A549 (cell line): ENCODE measurements at regions not wholly inside any gene's neighbourhood (a gene's known extent, or its start where the extent isn't known, plus 50 kb on each side); places are given as distances from the start of the nearest gene placed in this dataset.

Source experiments
- ATAC-seq, 2 experiments: fragments of 200-7000 bp in 1 of 2; fragments of >200 bp in 1 of 2; cut with Nextera tagmentation in 1 of 2; cut with Tn5 transposase in 1 of 2; 3 replicates each; pipeline versions ENCODE4 v1.8.0 to v1.9.1; 2018 to 2020; ENCODE audit warnings: mild to moderate bottlenecking in 1 of 2, moderate library complexity in 1 of 2
- CTCF ChIA-PET: fragments of 300-600 bp; sonication (Branson Sonifier 250); formaldehyde crosslinking; extraction: SDS; loops from one replicate; lab custom pipeline; 2021; ENCODE audit warnings: antibody characterized with exemption, inconsistent platforms; lab: Yijun Ruan, JAX
- POLR2A ChIA-PET: fragments of 350-600 bp; formaldehyde crosslinking; extraction: SDS; loops from one replicate; lab custom pipeline; 2021; ENCODE audit warnings: antibody characterized with exemption, inconsistent platforms; lab: Yijun Ruan, JAX
- DNase-seq, 2 experiments: peaks; one replicate each; pipeline versions ENCODE4 v3.0.0 to v3.0.0-alpha.2; 2011 to 2016; ENCODE audit warnings: low read depth in 1 of 2, low spot score in 1 of 2
- FAIRE-seq: peaks from 2 replicates; lab custom pipeline; 2011; peaks lifted over from hg19 to GRCh38; lab: Jason Lieb, UNC
- H3K27ac ChIP-seq, 2 experiments: fragments of >200 bp; sonication (Bioruptor Twin); formaldehyde crosslinking; 3 replicates each; pipeline ENCODE4 v1.5.1; 2016 to 2017
- H3K4me1 ChIP-seq: fragments of >200 bp; sonication (Bioruptor Twin); formaldehyde crosslinking; 3 replicates; pipeline ENCODE4 v1.6.1; 2016
- H3K4me2 ChIP-seq: fragments of >200 bp; sonication (Bioruptor Twin); formaldehyde crosslinking; 3 replicates; pipeline ENCODE4 v1.6.1; 2016
- H3K4me3 ChIP-seq: fragments of >200 bp; sonication (Bioruptor Twin); formaldehyde crosslinking; 3 replicates; pipeline ENCODE4 v1.5.1; 2016
- H3K9me3 ChIP-seq: fragments of >200 bp; sonication (Bioruptor Twin); formaldehyde crosslinking; 3 replicates; pipeline ENCODE4 v1.6.1; 2016
- CBX8 ChIP-seq: fragments of 200-600 bp; sonication (generic); IDR thresholded peaks from 2 replicates; pipeline ENCODE4 v1.6.1; 2016
- CHD2 ChIP-seq: fragments of 150-350 bp; IDR thresholded peaks from 2 replicates; pipeline ENCODE4 v1.6.1; 2014; ENCODE audit warnings: low read length; ENCODE audit not compliant: partially characterized antibody
- EHF ChIP-seq: fragments of 250-450 bp; sonication (Bioruptor Pico); IDR thresholded peaks from 2 replicates; pipeline ENCODE4 v1.5.0; 2020; ENCODE audit warnings: mild to moderate bottlenecking
- EP300 ChIP-seq, 2 experiments: fragments of >200 bp; sonication (Bioruptor Twin); formaldehyde crosslinking; IDR thresholded peaks; 2 replicates in 1 of 2; 3 replicates in 1 of 2; pipeline ENCODE4 v1.6.1; 2016 to 2017
- FOXS1 ChIP-seq: fragments of 250-450 bp; sonication (Bioruptor Pico); IDR thresholded peaks from 2 replicates; pipeline ENCODE4 v1.5.0; 2020; ENCODE audit warnings: mild to moderate bottlenecking, moderate library complexity
- GATA3 ChIP-seq: IDR thresholded peaks from 2 replicates; pipeline ENCODE4 v1.6.1; 2012; ENCODE audit warnings: borderline replicate concordance
- HDAC2 ChIP-seq: fragments of 200-600 bp; sonication (generic); IDR thresholded peaks from 2 replicates; pipeline ENCODE4 v1.6.1; 2016
- HEYL ChIP-seq: fragments of 250-450 bp; sonication (Bioruptor Pico); IDR thresholded peaks from 2 replicates; pipeline ENCODE4 v1.8.0; 2021; ENCODE audit warnings: mild to moderate bottlenecking, moderate library complexity
- HOXB5 ChIP-seq: fragments of 250-450 bp; sonication (Bioruptor Pico); IDR thresholded peaks from 2 replicates; pipeline ENCODE4 v1.5.0; 2020; ENCODE audit warnings: mild to moderate bottlenecking, moderate library complexity
- JUN ChIP-seq, 2 experiments: fragments of >200 bp; sonication (Bioruptor Twin); formaldehyde crosslinking; IDR thresholded peaks; 2 replicates in 1 of 2; 3 replicates in 1 of 2; pipeline ENCODE4 v1.6.1; 2016 to 2017
- JUNB ChIP-seq: fragments of >200 bp; sonication (Bioruptor Twin); formaldehyde crosslinking; IDR thresholded peaks from 2 replicates; pipeline ENCODE4 v1.6.1; 2016
- MAFK ChIP-seq: fragments of 450-650 bp; IDR thresholded peaks from 2 replicates; pipeline ENCODE4 v1.6.1; 2014; ENCODE audit not compliant: partially characterized antibody
- MAZ ChIP-seq: fragments of 150-350 bp; IDR thresholded peaks from 2 replicates; pipeline ENCODE4 v1.6.1; 2014; ENCODE audit warnings: antibody characterized with exemption, low read depth, low read length, borderline replicate concordance
- NFE2L2 ChIP-seq: fragments of 150-350 bp; conservative IDR thresholded peaks from 2 replicates; pipeline ENCODE4 v1.6.1; 2014; ENCODE audit warnings: low read length
- NPAS2 ChIP-seq: fragments of 250-450 bp; sonication (Bioruptor Pico); IDR thresholded peaks from 2 replicates; pipeline ENCODE4 v1.8.0; 2022; ENCODE audit warnings: mild to moderate bottlenecking, moderate library complexity, borderline replicate concordance
- NR3C1 ChIP-seq: fragments of >200 bp; sonication (Bioruptor Twin); formaldehyde crosslinking; IDR thresholded peaks from 3 replicates; pipeline ENCODE4 v1.6.1; 2017
- RAD21 ChIP-seq, 2 experiments: fragments of >200 bp in 1 of 2; sonication (Bioruptor Twin) in 1 of 2; formaldehyde crosslinking in 1 of 2; IDR thresholded peaks in 1 of 2; conservative IDR thresholded peaks in 1 of 2; 2 replicates in 1 of 2; 3 replicates in 1 of 2; pipeline ENCODE4 v1.6.1; 2012 to 2018; ENCODE audit warnings: inconsistent platforms in 1 of 2
- SMC3 ChIP-seq: fragments of >200 bp; sonication (Bioruptor Twin); formaldehyde crosslinking; IDR thresholded peaks from 3 replicates; pipeline ENCODE4 v1.6.1; 2018; ENCODE audit warnings: inconsistent platforms
- SREBF2 ChIP-seq: fragments of 450-650 bp; IDR thresholded peaks from 2 replicates; pipeline ENCODE4 v1.6.1; 2014; ENCODE audit warnings: mild to moderate bottlenecking, moderate library complexity
- USF2 ChIP-seq: fragments of 450-650 bp; IDR thresholded peaks from 2 replicates; pipeline ENCODE4 v1.6.1; 2014; ENCODE audit warnings: antibody characterized with exemption
- ZFP36 ChIP-seq: fragments of 450-650 bp; IDR thresholded peaks from 2 replicates; pipeline ENCODE4 v1.6.1; 2014; ENCODE audit warnings: borderline replicate concordance; ENCODE audit not compliant: partially characterized antibody
- WGBS: methylation state at CpG from one replicate; pipeline ENCODE4 v1.1.6; 2017; ENCODE audit errors: missing lambda C conversion rate; 5-methylcytosine and 5-hydroxymethylcytosine counted together
- TF ChIP-seq, protein P1 (sequence below): fragments of 200-600 bp; sonication (generic); IDR thresholded peaks from 2 replicates; pipeline ENCODE4 v1.6.1; 2016; ENCODE audit warnings: antibody characterized with exemption, mild to moderate bottlenecking, moderate library complexity
- TF ChIP-seq, protein P2 (sequence below): fragments of 150-350 bp; IDR thresholded peaks from 2 replicates; pipeline ENCODE4 v1.6.1; 2014; ENCODE audit warnings: low read depth, mild to moderate bottlenecking, low read length

DNA sequence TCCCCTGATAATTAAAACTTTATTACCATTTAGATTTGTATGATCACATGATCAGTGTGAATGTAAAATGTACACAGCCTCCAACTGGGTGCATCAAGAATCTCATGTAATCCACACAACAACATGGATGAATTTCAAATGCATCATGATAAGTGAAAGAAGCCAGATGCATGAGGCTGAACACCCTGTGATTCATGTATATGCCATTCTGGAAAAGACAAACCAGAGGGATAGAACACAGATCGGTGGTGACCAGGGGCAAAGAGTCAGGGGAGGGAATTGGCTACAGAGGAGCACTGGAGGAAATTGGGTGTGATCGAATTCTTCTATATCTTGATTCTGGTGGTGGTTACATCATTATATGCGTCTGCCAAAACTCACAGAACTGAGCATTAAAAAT, 170.7 kb upstream of the SLC24A3 start:
- H3K4me2 ChIP-seq, result no peak overlapping the region
- ChIA-PET CTCF (no interaction called here), POLR2A (no interaction called here)
- H3K9me3 ChIP-seq, result no peaks in the 10 kb centered on the region
- no peak for DNase-seq
- H3K4me3 ChIP-seq, result no peak overlapping the region
- FAIRE-seq, result no peak
- H3K27ac ChIP-seq, result no peak overlapping the region
- TF ChIP-seq NR3C1 (no peak), JUN (IDR thresholded peaks at IDR 0.05) (no peak), HDAC2 (no peak), SREBF2 (no peak), HEYL (CRISPR knock-in tag) (no peak), EHF (no peak), SMC3 (no peak), HOXB5 (CRISPR knock-in tag) (no peak), NPAS2 (CRISPR knock-in tag) (no peak), EP300 (IDR thresholded peaks at IDR 0.05) (no peak)
- 0% methylated on average over 3 of the region's 3 CpGs for WGBS
- no peaks in the 10 kb centered on the region for H3K4me1 ChIP-seq
- ATAC-seq, result no peak

DNA sequence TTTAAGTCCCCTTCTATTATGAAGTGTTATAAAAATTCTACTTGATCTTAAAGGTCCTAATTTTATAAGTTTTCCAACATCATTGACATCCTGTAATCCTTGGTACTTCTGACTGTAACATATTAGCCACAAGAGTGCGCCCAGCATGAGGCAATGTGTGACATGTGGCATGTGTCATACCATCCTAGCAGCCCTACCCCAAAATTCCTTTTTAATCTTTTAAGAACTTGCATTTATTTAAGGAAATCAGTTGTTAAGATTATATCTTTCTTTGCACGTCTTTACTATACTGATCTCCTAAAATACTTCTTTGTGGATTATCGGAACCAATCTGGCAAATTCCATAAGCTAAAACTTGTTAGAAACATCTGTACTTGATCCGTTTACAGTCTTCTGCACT, 167.1 kb upstream of the SLC24A3 start:
- H3K4me3 ChIP-seq, result no peak overlapping the region
- WGBS, result 30% methylated on average over 4 of the region's 4 CpGs
- no peaks in the 10 kb centered on the region for H3K9me3 ChIP-seq
- POLR2A ChIA-PET, result no interaction called here
- no peaks in the 10 kb centered on the region for H3K4me1 ChIP-seq
- no peak for FAIRE-seq
- DNase-seq, result no peak
- no peak overlapping the region for H3K27ac ChIP-seq
- 0 out of 5 replicates have a peak, but pooled peaks of 1 of the 2 experiments have one; percentile 8 for TF ChIP-seq RAD21 (conservative IDR thresholded peaks at IDR 0.05 in 1 of 2, IDR thresholded peaks at IDR 0.05 in 1 of 2)
- TF ChIP-seq GATA3, result no peak
- CTCF ChIA-PET, result no interaction called here
- no peak overlapping the region for H3K4me2 ChIP-seq
- ATAC-seq, result no peak

- ATAC-seq, result no peak
- CTCF ChIA-PET, result no interaction called here
- Histone ChIP-seq H3K4me2 (no peak overlapping the region), H3K4me3 (no peak overlapping the region), H3K9me3 (no peaks in the 10 kb centered on the region), H3K27ac (no peak overlapping the region), H3K4me1 (no peaks in the 10 kb centered on the region)
- DNase-seq, result no peak
- WGBS, result 10% methylated on average over 9 of the region's 9 CpGs
- POLR2A ChIA-PET, result no interaction called here
- FAIRE-seq, result no peak
- TF ChIP-seq MAFK (no peak), NFE2L2 (no peak), FOXS1 (CRISPR knock-in tag) (no peak), CHD2 (no peak), CBX8 (no peak), MAZ (no peak), NPAS2 (CRISPR knock-in tag) (no peak), SMC3 (no peak), JUNB (no peak), USF2 (no peak), ZFP36 (no peak), HDAC2 (no peak)
- TF ChIP-seq, protein P1, sequence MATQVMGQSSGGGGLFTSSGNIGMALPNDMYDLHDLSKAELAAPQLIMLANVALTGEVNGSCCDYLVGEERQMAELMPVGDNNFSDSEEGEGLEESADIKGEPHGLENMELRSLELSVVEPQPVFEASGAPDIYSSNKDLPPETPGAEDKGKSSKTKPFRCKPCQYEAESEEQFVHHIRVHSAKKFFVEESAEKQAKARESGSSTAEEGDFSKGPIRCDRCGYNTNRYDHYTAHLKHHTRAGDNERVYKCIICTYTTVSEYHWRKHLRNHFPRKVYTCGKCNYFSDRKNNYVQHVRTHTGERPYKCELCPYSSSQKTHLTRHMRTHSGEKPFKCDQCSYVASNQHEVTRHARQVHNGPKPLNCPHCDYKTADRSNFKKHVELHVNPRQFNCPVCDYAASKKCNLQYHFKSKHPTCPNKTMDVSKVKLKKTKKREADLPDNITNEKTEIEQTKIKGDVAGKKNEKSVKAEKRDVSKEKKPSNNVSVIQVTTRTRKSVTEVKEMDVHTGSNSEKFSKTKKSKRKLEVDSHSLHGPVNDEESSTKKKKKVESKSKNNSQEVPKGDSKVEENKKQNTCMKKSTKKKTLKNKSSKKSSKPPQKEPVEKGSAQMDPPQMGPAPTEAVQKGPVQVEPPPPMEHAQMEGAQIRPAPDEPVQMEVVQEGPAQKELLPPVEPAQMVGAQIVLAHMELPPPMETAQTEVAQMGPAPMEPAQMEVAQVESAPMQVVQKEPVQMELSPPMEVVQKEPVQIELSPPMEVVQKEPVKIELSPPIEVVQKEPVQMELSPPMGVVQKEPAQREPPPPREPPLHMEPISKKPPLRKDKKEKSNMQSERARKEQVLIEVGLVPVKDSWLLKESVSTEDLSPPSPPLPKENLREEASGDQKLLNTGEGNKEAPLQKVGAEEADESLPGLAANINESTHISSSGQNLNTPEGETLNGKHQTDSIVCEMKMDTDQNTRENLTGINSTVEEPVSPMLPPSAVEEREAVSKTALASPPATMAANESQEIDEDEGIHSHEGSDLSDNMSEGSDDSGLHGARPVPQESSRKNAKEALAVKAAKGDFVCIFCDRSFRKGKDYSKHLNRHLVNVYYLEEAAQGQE, result no peak
- TF ChIP-seq, protein P2, sequence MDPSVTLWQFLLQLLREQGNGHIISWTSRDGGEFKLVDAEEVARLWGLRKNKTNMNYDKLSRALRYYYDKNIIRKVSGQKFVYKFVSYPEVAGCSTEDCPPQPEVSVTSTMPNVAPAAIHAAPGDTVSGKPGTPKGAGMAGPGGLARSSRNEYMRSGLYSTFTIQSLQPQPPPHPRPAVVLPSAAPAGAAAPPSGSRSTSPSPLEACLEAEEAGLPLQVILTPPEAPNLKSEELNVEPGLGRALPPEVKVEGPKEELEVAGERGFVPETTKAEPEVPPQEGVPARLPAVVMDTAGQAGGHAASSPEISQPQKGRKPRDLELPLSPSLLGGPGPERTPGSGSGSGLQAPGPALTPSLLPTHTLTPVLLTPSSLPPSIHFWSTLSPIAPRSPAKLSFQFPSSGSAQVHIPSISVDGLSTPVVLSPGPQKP, result no peak
Observed at GRCh38 chr20:19047040-19047950, 165.1 kb upstream of the SLC24A3 start.
